ENCODE measurements at regions not wholly inside any gene's neighbourhood (a gene's known extent, or its start where the extent isn't known, plus 50 kb on each side); places are given as distances from the start of the nearest gene placed in this dataset.

DNA sequence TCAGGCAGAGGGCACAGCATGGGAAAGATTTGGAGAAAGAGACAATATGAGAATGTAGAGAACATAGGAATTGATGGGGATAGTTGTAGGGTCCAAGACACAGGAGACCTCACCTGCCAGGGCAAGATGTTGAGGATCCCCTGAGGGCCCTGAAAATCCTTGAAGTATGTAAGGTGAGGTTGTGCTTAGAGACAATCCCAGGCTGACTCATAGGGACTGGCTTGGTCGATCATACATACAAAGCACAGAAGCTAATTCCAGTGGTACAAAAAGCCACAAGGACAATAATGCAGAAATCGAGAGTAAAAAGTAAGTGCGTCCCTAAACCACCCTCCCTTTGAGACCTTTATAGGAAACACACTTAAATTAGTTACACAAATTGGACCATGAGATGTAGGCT, 468.2 kb downstream of the MIAT start:
- TF ChIP-seq, protein P1, sequence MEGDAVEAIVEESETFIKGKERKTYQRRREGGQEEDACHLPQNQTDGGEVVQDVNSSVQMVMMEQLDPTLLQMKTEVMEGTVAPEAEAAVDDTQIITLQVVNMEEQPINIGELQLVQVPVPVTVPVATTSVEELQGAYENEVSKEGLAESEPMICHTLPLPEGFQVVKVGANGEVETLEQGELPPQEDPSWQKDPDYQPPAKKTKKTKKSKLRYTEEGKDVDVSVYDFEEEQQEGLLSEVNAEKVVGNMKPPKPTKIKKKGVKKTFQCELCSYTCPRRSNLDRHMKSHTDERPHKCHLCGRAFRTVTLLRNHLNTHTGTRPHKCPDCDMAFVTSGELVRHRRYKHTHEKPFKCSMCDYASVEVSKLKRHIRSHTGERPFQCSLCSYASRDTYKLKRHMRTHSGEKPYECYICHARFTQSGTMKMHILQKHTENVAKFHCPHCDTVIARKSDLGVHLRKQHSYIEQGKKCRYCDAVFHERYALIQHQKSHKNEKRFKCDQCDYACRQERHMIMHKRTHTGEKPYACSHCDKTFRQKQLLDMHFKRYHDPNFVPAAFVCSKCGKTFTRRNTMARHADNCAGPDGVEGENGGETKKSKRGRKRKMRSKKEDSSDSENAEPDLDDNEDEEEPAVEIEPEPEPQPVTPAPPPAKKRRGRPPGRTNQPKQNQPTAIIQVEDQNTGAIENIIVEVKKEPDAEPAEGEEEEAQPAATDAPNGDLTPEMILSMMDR (IDR thresholded peaks at IDR 0.05): no peak
- no peak for TF ChIP-seq POLR2A (IDR thresholded peaks at IDR 0.05)

All from Peyer's patch (tissue), 4 donors.